Epithelial cell of esophagus (primary cell): ENCODE measurements at regions not wholly inside any gene's neighbourhood (a gene's known extent, or its start where the extent isn't known, plus 50 kb on each side); places are given as distances from the start of the nearest gene placed in this dataset.

Experiments
- DNase-seq: peaks from one replicate; pipeline ENCODE4 v3.0.0; 2010; ENCODE audit warnings: low read depth
- H3K4me3 ChIP-seq: 2 replicates; pipeline ENCODE4 v1.5.1; 2011; ENCODE audit warnings: mild to moderate bottlenecking, low read length, control low read depth
- CTCF ChIP-seq: IDR thresholded peaks from 2 replicates; pipeline ENCODE4 v1.5.1; 2011; ENCODE audit warnings: low read depth, mild to moderate bottlenecking, low read length, control low read depth, inconsistent platforms; ENCODE audit not compliant: insufficient read depth; ENCODE audit errors: missing control alignments

GRCh38 chr7:137146012-137146455 lies 197.5 kb downstream of the PTN start:
- no peak overlapping the region for H3K4me3 ChIP-seq
- TF ChIP-seq CTCF = no peak
- DNase-seq = peak; percentile 51

GRCh38 chr7:137142376-137142775 lies 201.2 kb downstream of the PTN start:
- peak; percentile 80 for DNase-seq
- H3K4me3 ChIP-seq = no peak overlapping the region
- TF ChIP-seq CTCF = no peak

GRCh38 chr7:137135654-137136350 lies 207.7 kb downstream of the PTN start:
- H3K4me3 ChIP-seq = no peak overlapping the region
- TF ChIP-seq CTCF = no peak
- DNase-seq = no peak

- no peak for TF ChIP-seq CTCF
- DNase-seq = peak; percentile 95
- no peak overlapping the region for H3K4me3 ChIP-seq
Measured at GRCh38 chr7:137130751-137131158, 212.8 kb downstream of the PTN start.

GRCh38 chr7:137129025-137129424 lies 214.5 kb downstream of the PTN start:
- no peak for DNase-seq
- no peak for TF ChIP-seq CTCF
- no peak overlapping the region for H3K4me3 ChIP-seq

GRCh38 chr7:137127806-137128205 lies 215.7 kb downstream of the PTN start:
- TF ChIP-seq CTCF = no peak
- H3K4me3 ChIP-seq = no peak overlapping the region
- peak; percentile 40 for DNase-seq

GRCh38 chr7:137127058-137127457 lies 216.5 kb downstream of the PTN start:
- no peak overlapping the region for H3K4me3 ChIP-seq
- no peak for DNase-seq
- TF ChIP-seq CTCF = no peak
